HepG2 (cell line): ENCODE measurements at regions not wholly inside any gene's neighbourhood (a gene's known extent, or its start where the extent isn't known, plus 50 kb on each side); places are given as distances from the start of the nearest gene placed in this dataset.
A peak's percentile ranks its signal among the peaks of the same experiment; 100 is the strongest.
"Not testable (repeated sequence)": the region's sequence is repeated elsewhere in the genome, so short reads cannot be mapped to it uniquely, and the experiment has no call there.

Experiments
- ATAC-seq: fragments of 200-7000 bp; cut with Tn5 transposase; 3 replicates; pipeline ENCODE4 v1.9.1; 2020; ENCODE audit warnings: mild to moderate bottlenecking, moderate library complexity
- BruUV-seq: library from RNA; stranded (reverse); fragments of 400-500 nt; replicated peaks from 2 replicates; lab custom pipeline; 2021; lab: Mats Ljungman, UMichigan
- CTCF ChIA-PET: fragments of 300-600 bp; formaldehyde crosslinking; extraction: SDS; loops from one replicate; lab custom pipeline; 2021; ENCODE audit warnings: low total read pairs, inconsistent platforms, low intra/inter-chr PET ratio; lab: Yijun Ruan, JAX
- POLR2A ChIA-PET: fragments of 350-600 bp; sonication (Branson Sonifier 250); formaldehyde crosslinking; loops from one replicate; lab custom pipeline; 2020; ENCODE audit warnings: antibody characterized with exemption, inconsistent platforms; lab: Yijun Ruan, JAX
- DNase-seq: peaks from one replicate; pipeline ENCODE4 v3.0.0-alpha.2; 2015; ENCODE audit warnings: low spot score
- FAIRE-seq: peaks from 3 replicates; lab custom pipeline; 2011; peaks lifted over from hg19 to GRCh38; lab: Jason Lieb, UNC
- H2AFZ ChIP-seq: one replicate; pipeline ENCODE4 v1.6.1; 2011; ENCODE audit warnings: low read length, inconsistent platforms
- H3K27ac ChIP-seq: fragments of 300-600 bp; 3 replicates; pipeline ENCODE4 v1.8.0; 2011; ENCODE audit warnings: mixed run types, mild to moderate bottlenecking, mixed read lengths, low read length, inconsistent platforms; ENCODE audit not compliant: insufficient read depth; ENCODE audit errors: extremely low read length
- H3K27me3 ChIP-seq, 2 experiments: fragments of 200-600 bp in 1 of 2; 2 replicates in 1 of 2; 3 replicates in 1 of 2; pipeline versions ENCODE4 v1.6.0 to v1.8.0; 2011; ENCODE audit warnings: low read length in 2 of 2, mild to moderate bottlenecking in 2 of 2, moderate library complexity in 2 of 2, inconsistent platforms in 1 of 2; ENCODE audit not compliant: insufficient read depth in 2 of 2, control insufficient read depth in 1 of 2
- H3K36me3 ChIP-seq, 2 experiments: fragments of 200-600 bp in 1 of 2; replicated peaks in 1 of 2; 2 replicates in 1 of 2; 3 replicates in 1 of 2; pipeline versions ENCODE4 v1.5.1 to v1.8.0; 2011; ENCODE audit warnings: low read length in 2 of 2, inconsistent platforms in 1 of 2; ENCODE audit not compliant: insufficient read depth in 2 of 2, control insufficient read depth in 1 of 2
- H3K4me1 ChIP-seq: 2 replicates; pipeline ENCODE4 v1.5.1; 2012; ENCODE audit warnings: low read length, inconsistent platforms; ENCODE audit not compliant: insufficient read depth
- H3K4me2 ChIP-seq: 2 replicates; pipeline ENCODE4 v1.6.0; 2011; ENCODE audit warnings: low read depth, low read length, inconsistent platforms
- H3K4me3 ChIP-seq, 3 experiments: fragments of 200-600 bp in 1 of 3; sonication (generic), shearing (Covaris generic) in 1 of 3; replicated peaks in 1 of 3; 2 replicates each; pipeline ENCODE4 v1.5.1; 2011 to 2016; ENCODE audit warnings: low read length in 3 of 3, inconsistent platforms in 2 of 3, low read depth in 2 of 3, mild to moderate bottlenecking in 2 of 3, control low read depth in 1 of 3, mixed read lengths in 1 of 3; ENCODE audit not compliant: insufficient read depth in 1 of 3
- H3K79me2 ChIP-seq: one replicate; pipeline ENCODE4 v1.6.1; 2011; ENCODE audit warnings: low read length, inconsistent platforms; ENCODE audit not compliant: insufficient read depth
- H3K9ac ChIP-seq: 2 replicates; pipeline ENCODE4 v1.6.0; 2011; ENCODE audit warnings: mild to moderate bottlenecking, low read depth, low read length, inconsistent platforms; ENCODE audit not compliant: insufficient read depth
- H3K9me3 ChIP-seq: 2 replicates; pipeline ENCODE4 v1.5.1; 2012; ENCODE audit warnings: mild to moderate bottlenecking, low read length
- H4K20me1 ChIP-seq: 2 replicates; pipeline ENCODE4 v1.6.0; 2011; ENCODE audit warnings: inconsistent platforms, mild to moderate bottlenecking, low read length, moderate library complexity; ENCODE audit not compliant: insufficient read depth
- CERS6 ChIP-seq: sonication (generic); formaldehyde crosslinking; IDR thresholded peaks from 2 replicates; pipeline ENCODE4 v1.5.0; 2020; ENCODE audit warnings: missing genetic modification reagents
- MYC ChIP-seq: sonication (generic); formaldehyde crosslinking; IDR thresholded peaks from 2 replicates; pipeline ENCODE4 v1.9.0; 2021; ENCODE audit warnings: missing genetic modification reagents, borderline replicate concordance
- NFIB ChIP-seq: sonication (generic); formaldehyde crosslinking; IDR thresholded peaks from 2 replicates; pipeline ENCODE4 v1.9.0; 2021; ENCODE audit warnings: missing genetic modification reagents, mild to moderate bottlenecking, borderline replicate concordance
- POLR2G ChIP-seq: fragments of 200-400 bp; formaldehyde crosslinking; IDR thresholded peaks from 2 replicates; pipeline ENCODE4 v1.6.1; 2018; ENCODE audit warnings: mild to moderate bottlenecking, low read depth, low read length, moderate library complexity
- WGBS: methylation state at CpG from one replicate; pipeline ENCODE4 v1.1.6; 2017; ENCODE audit warnings: low lambda C conversion rate; 5-methylcytosine and 5-hydroxymethylcytosine counted together
- in situ Hi-C: cut with HindIII; loops from 2 replicates; pipeline ENCODE4 v1.10.0; 2017; ENCODE audit warnings: low pct_unique_long_range_greater_than_20kb; ENCODE audit not compliant: extremely low pct_ligation_motif_present
- intact Hi-C: fragments of 100-400 bp; cut with micrococcal nuclease; formaldehyde crosslinking; loops from one replicate; pipeline ENCODE4 v1.10.0; 2022; ENCODE audit not compliant: unreplicated experiment
- TF ChIP-seq, protein P1 (sequence below): sonication (generic); formaldehyde crosslinking; conservative IDR thresholded peaks from 2 replicates; pipeline ENCODE4 v1.8.1; 2023; ENCODE audit warnings: missing genetic modification reagents
- TF ChIP-seq, protein P2 (sequence below): sonication (generic); formaldehyde crosslinking; IDR thresholded peaks from 2 replicates; pipeline ENCODE4 v1.8.0; 2022; ENCODE audit warnings: mild to moderate bottlenecking, missing genetic modification reagents, moderate library complexity
- TF ChIP-seq, protein P3 (sequence below): sonication (generic); formaldehyde crosslinking; IDR thresholded peaks from 2 replicates; pipeline ENCODE4 v1.4.0; 2020; ENCODE audit warnings: missing genetic modification reagents

DNA sequence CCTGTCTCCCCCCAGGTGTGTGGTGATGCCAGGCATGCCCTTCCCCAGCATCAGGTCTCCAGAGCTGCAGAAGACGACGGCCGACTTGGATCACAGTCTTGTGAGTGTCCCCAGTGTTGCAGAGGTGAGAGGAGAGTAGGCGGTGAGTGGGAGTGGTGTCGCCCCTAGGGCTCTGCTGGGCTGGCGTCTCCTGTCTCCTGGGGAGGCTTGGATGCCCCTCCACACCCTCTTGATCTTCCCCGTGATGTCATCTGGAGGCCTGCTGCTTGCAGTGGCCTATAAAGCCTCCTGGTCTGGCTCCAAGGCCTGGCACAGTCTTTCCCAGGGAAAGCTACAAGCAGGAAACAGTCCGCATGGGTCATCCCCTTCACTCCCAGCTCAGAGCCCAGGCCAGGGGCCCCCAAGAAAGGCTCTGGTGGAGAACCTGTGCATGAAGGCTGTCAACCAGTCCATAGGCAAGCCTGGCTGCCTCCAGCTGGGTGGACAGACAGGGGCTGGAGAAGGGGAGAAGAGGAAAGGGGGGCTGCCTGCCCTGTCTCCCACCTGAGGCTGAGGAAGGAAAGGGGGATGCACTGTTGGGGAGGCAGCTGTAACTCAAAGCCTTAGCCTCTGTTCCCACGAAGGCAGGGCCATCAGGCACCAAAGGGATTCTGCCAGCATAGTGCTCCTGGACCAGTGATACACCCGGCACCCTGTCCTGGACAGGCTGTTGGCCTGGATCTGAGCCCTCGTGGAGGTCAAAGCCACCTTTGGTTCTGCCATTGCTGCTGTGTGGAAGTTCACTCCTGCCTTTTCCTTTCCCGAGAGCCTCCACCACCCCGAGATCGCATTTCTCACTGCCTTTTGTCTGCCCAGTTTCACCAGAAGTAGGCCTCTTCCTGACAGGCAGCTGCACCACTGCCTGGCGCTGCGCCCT is 53.6 kb upstream of the IQSEC3 start:
- H3K36me3 ChIP-seq, H3K27me3 ChIP-seq, FAIRE-seq, H3K4me3 ChIP-seq, intact Hi-C loops, H3K27ac ChIP-seq, DNase-seq, H3K4me1 ChIP-seq, H4K20me1 ChIP-seq, H2AFZ ChIP-seq, H3K9me3 ChIP-seq, in situ Hi-C loops, H3K4me2 ChIP-seq, H3K79me2 ChIP-seq, ATAC-seq, H3K9ac ChIP-seq, CTCF ChIA-PET, POLR2A ChIA-PET: not testable (repeated sequence)
- 91% methylated on average over 16 of the region's 16 CpGs for WGBS
- TF ChIP-seq NFIB (CRISPR knock-in tag) (0 out of 2 replicates have a peak, but pooled peaks have one; percentile 27), MYC (0 out of 2 replicates have a peak, but pooled peaks have one; percentile 36), POLR2G (0 out of 2 replicates have a peak, but pooled peaks have one; percentile 28), CERS6 (CRISPR knock-in tag) (0 out of 2 replicates have a peak, but pooled peaks have one; percentile 17)
- TF ChIP-seq, protein P1, sequence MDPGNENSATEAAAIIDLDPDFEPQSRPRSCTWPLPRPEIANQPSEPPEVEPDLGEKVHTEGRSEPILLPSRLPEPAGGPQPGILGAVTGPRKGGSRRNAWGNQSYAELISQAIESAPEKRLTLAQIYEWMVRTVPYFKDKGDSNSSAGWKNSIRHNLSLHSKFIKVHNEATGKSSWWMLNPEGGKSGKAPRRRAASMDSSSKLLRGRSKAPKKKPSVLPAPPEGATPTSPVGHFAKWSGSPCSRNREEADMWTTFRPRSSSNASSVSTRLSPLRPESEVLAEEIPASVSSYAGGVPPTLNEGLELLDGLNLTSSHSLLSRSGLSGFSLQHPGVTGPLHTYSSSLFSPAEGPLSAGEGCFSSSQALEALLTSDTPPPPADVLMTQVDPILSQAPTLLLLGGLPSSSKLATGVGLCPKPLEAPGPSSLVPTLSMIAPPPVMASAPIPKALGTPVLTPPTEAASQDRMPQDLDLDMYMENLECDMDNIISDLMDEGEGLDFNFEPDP (CRISPR knock-in tag): 0 out of 2 replicates have a peak, but pooled peaks have one; percentile 44
- TF ChIP-seq, protein P2, sequence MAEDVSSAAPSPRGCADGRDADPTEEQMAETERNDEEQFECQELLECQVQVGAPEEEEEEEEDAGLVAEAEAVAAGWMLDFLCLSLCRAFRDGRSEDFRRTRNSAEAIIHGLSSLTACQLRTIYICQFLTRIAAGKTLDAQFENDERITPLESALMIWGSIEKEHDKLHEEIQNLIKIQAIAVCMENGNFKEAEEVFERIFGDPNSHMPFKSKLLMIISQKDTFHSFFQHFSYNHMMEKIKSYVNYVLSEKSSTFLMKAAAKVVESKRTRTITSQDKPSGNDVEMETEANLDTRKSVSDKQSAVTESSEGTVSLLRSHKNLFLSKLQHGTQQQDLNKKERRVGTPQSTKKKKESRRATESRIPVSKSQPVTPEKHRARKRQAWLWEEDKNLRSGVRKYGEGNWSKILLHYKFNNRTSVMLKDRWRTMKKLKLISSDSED (CRISPR knock-in tag): peak; percentile 49; the same call in 1 of the 2 replicates
- TF ChIP-seq, protein P3, sequence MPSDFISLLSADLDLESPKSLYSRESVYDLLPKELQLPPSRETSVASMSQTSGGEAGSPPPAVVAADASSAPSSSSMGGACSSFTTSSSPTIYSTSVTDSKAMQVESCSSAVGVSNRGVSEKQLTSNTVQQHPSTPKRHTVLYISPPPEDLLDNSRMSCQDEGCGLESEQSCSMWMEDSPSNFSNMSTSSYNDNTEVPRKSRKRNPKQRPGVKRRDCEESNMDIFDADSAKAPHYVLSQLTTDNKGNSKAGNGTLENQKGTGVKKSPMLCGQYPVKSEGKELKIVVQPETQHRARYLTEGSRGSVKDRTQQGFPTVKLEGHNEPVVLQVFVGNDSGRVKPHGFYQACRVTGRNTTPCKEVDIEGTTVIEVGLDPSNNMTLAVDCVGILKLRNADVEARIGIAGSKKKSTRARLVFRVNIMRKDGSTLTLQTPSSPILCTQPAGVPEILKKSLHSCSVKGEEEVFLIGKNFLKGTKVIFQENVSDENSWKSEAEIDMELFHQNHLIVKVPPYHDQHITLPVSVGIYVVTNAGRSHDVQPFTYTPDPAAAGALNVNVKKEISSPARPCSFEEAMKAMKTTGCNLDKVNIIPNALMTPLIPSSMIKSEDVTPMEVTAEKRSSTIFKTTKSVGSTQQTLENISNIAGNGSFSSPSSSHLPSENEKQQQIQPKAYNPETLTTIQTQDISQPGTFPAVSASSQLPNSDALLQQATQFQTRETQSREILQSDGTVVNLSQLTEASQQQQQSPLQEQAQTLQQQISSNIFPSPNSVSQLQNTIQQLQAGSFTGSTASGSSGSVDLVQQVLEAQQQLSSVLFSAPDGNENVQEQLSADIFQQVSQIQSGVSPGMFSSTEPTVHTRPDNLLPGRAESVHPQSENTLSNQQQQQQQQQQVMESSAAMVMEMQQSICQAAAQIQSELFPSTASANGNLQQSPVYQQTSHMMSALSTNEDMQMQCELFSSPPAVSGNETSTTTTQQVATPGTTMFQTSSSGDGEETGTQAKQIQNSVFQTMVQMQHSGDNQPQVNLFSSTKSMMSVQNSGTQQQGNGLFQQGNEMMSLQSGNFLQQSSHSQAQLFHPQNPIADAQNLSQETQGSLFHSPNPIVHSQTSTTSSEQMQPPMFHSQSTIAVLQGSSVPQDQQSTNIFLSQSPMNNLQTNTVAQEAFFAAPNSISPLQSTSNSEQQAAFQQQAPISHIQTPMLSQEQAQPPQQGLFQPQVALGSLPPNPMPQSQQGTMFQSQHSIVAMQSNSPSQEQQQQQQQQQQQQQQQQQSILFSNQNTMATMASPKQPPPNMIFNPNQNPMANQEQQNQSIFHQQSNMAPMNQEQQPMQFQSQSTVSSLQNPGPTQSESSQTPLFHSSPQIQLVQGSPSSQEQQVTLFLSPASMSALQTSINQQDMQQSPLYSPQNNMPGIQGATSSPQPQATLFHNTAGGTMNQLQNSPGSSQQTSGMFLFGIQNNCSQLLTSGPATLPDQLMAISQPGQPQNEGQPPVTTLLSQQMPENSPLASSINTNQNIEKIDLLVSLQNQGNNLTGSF: 0 out of 2 replicates have a peak, but pooled peaks have one; percentile 6
- TSS peak; percentile 24 for BruUV-seq
